ENCODE measurements at regions not wholly inside any gene's neighbourhood (a gene's known extent, or its start where the extent isn't known, plus 50 kb on each side); places are given as distances from the start of the nearest gene placed in this dataset.

DNA sequence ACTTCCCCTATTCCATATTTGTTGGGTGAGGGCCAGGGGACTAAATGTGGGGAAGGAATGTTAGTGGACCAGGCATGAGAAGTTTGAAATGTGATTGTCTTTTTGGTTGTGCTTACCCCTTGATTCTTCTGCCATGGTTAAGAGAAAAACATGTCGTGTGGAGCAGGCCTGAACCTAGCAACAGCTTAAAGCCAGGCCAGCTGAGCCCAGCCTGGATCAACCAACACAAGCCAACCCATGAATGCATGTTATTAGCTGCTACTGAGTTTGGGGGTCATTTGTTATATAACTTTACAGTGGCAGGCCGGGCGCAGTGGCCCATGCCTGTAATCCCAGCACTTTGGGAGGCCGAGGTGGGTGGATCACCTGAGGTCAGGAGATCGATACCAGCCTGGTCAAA, 52.4 kb upstream of the TRIO start:
- Histone ChIP-seq H3K9me3 (ENCODE audit: control insufficient read depth in 2 of 2, low read length in 2 of 2) (no peaks in the 10 kb centered on the region), H3K27ac (ENCODE audit: insufficient read depth, low read length, poor library complexity, severe bottlenecking) (no peak overlapping the region), H3K4me1 (ENCODE audit: control insufficient read depth, insufficient read depth, low read length, poor library complexity, severe bottlenecking) (no peaks in the 10 kb centered on the region), H3K36me3 (ENCODE audit: control insufficient read depth, insufficient read depth, low read length) (no peaks in the 10 kb centered on the region), H3K4me3 (ENCODE audit: low read depth, low read length) (no peak overlapping the region), H3K27me3 (ENCODE audit: control insufficient read depth, insufficient read depth, low read length) (no peaks in the 10 kb centered on the region)
- H3K27ac Mint-ChIP-seq, result no peak overlapping the region
- H3K36me3 Mint-ChIP-seq, result no peaks in the 10 kb centered on the region
- H3K9me3 Mint-ChIP-seq, result peaks cover 0 to 9% (median 2%) of the 10 kb centered on the region in 7 donors
- ATAC-seq (ENCODE audit: low read depth in 2 of 2) (no peak), DNase-seq (no peak)
- no peaks in the 10 kb centered on the region for H3K27me3 Mint-ChIP-seq
- H3K4me3 Mint-ChIP-seq, result no peak overlapping the region
- H3K4me1 Mint-ChIP-seq, result no peaks in the 10 kb centered on the region

DNA sequence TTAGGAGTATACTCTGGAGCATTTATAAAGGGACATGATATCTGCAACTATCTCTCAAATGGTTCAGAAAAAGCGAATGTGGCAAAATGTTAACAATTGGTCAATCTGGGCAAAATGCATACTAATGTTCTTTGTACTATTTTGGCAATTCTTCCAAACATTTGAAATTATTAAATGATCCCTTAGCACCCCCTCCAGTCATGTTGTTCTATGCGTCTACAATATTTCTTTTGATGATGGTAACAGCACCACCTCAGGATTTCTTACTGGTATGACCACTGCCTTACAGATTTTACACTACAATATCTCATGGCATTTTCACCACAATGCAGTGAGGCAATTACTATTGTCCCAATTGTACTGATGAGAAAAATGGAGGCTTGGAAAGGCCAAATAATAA, 52.9 kb upstream of the TRIO start:
- Mint-ChIP-seq H3K4me3 (no peak overlapping the region), H3K36me3 (no peaks in the 10 kb centered on the region), H3K9me3 (peaks cover 0 to 9% (median 2%) of the 10 kb centered on the region in 7 donors), H3K4me1 (no peaks in the 10 kb centered on the region), H3K27me3 (no peaks in the 10 kb centered on the region), H3K27ac (no peak overlapping the region)
- Histone ChIP-seq H3K4me3 (ENCODE audit: low read depth, low read length) (no peak overlapping the region), H3K4me1 (ENCODE audit: control insufficient read depth, insufficient read depth, low read length, poor library complexity, severe bottlenecking) (no peaks in the 10 kb centered on the region), H3K36me3 (ENCODE audit: control insufficient read depth, insufficient read depth, low read length) (no peaks in the 10 kb centered on the region), H3K9me3 (ENCODE audit: control insufficient read depth in 2 of 2, low read length in 2 of 2) (no peaks in the 10 kb centered on the region), H3K27me3 (ENCODE audit: control insufficient read depth, insufficient read depth, low read length) (no peaks in the 10 kb centered on the region), H3K27ac (ENCODE audit: insufficient read depth, low read length, poor library complexity, severe bottlenecking) (no peak overlapping the region)
- ATAC-seq (ENCODE audit: low read depth in 2 of 2) (no peak), DNase-seq (no peak)

DNA sequence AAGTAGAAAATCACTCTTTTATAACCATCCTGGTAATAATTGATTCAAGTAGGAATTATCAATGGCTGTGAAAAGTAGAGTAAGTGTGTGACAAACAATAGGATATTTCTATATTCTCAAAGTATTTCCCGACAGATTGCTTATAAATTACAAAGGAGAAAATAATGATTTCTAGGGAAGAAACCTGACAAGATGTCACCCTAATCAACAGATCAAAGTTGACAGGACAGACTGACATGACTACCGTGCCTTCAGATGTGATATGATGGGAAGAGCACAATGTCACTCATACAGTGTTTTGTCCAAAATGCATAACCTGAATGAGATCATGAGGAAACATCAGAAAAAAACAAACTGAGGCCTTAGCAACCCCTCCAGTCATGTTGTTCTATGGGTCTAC, 53.9 kb upstream of the TRIO start:
- H3K36me3 Mint-ChIP-seq, result no peaks in the 10 kb centered on the region

DNA sequence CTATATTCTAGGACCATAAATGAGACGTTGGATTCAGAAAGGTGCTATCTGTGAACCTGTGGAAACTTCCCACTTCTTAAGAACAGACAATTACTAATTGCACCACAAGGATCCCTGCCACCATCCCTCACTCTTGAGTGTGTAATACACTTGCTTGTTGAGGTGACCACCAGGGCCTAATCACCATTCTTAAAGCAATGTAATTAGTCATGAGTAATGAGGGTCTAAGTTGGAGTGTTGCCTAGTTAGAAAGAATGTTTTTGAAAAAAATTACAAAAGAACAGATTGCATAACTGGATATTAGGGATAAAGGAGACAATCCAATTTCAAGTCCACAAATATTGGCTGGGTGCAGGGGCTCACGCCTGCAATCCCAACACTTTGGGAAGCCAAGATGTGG, 56.9 kb upstream of the TRIO start:
- Histone ChIP-seq H3K4me1 (ENCODE audit: control insufficient read depth, insufficient read depth, low read length, poor library complexity, severe bottlenecking) (no peaks in the 10 kb centered on the region), H3K4me3 (ENCODE audit: low read depth, low read length) (no peak overlapping the region), H3K27me3 (ENCODE audit: control insufficient read depth, insufficient read depth, low read length) (no peaks in the 10 kb centered on the region), H3K36me3 (ENCODE audit: control insufficient read depth, insufficient read depth, low read length) (no peaks in the 10 kb centered on the region), H3K9me3 (ENCODE audit: control insufficient read depth in 2 of 2, low read length in 2 of 2) (no peaks in the 10 kb centered on the region), H3K27ac (ENCODE audit: insufficient read depth, low read length, poor library complexity, severe bottlenecking) (no peak overlapping the region)
- H3K9me3 Mint-ChIP-seq, result peaks cover 0 to 7% (median 0%) of the 10 kb centered on the region in 7 donors
- DNase-seq (no peak), ATAC-seq (ENCODE audit: low read depth in 2 of 2) (no peak)
- H3K4me1 Mint-ChIP-seq, result no peaks in the 10 kb centered on the region
- H3K27ac Mint-ChIP-seq, result no peak overlapping the region
- no peak overlapping the region for H3K4me3 Mint-ChIP-seq
- H3K27me3 Mint-ChIP-seq, result no peaks in the 10 kb centered on the region
- H3K36me3 Mint-ChIP-seq, result no peaks in the 10 kb centered on the region

More for the DNA sequence above, 53.9 kb upstream of the TRIO start:
- no peaks in the 10 kb centered on the region for H3K9me3 ChIP-seq (ENCODE audit: control insufficient read depth in 2 of 2, low read length in 2 of 2)
- Mint-ChIP-seq H3K27me3 (no peaks in the 10 kb centered on the region), H3K27ac (no peak overlapping the region), H3K9me3 (peaks cover 0 to 7% (median 2%) of the 10 kb centered on the region in 7 donors), H3K4me3 (no peak overlapping the region), H3K4me1 (no peaks in the 10 kb centered on the region)
- H3K4me1 ChIP-seq (ENCODE audit: control insufficient read depth, insufficient read depth, low read length, poor library complexity, severe bottlenecking), result no peaks in the 10 kb centered on the region
- H3K4me3 ChIP-seq (ENCODE audit: low read depth, low read length), result no peak overlapping the region
- no peaks in the 10 kb centered on the region for H3K27me3 ChIP-seq (ENCODE audit: control insufficient read depth, insufficient read depth, low read length)
- DNase-seq (no peak), ATAC-seq (ENCODE audit: low read depth in 2 of 2) (no peak)
- no peaks in the 10 kb centered on the region for H3K36me3 ChIP-seq (ENCODE audit: control insufficient read depth, insufficient read depth, low read length)
- H3K27ac ChIP-seq (ENCODE audit: insufficient read depth, low read length, poor library complexity, severe bottlenecking), result no peak overlapping the region

DNA sequence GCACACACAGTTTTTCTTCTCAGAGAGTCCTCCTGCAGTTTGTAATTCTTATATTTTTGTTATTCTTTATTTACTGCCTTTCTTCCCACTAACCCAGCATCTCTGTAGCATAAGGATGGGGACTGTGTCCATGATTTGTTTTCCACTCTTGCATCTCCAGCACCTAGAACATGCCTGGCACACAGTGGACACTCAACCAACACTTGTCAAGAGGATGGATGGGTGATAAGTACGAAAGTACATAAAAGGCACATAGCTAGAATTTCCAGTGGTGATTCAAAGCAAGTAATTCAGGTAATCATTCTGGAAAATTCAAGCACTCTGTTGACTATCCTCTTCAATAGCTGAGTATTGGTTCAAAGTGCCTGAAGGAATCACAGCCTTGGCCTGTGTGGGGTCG, 60.2 kb upstream of the TRIO start:
- H3K4me1 Mint-ChIP-seq, result no peaks in the 10 kb centered on the region
- no peaks in the 10 kb centered on the region for H3K9me3 ChIP-seq (ENCODE audit: control insufficient read depth in 2 of 2, low read length in 2 of 2)

GRCh38 chr5:14082523-14082922, 60.6 kb upstream of the TRIO start:
- Histone ChIP-seq H3K4me1 (ENCODE audit: control insufficient read depth, insufficient read depth, low read length, poor library complexity, severe bottlenecking) (no peaks in the 10 kb centered on the region), H3K9me3 (ENCODE audit: control insufficient read depth in 2 of 2, low read length in 2 of 2) (no peaks in the 10 kb centered on the region), H3K27me3 (ENCODE audit: control insufficient read depth, insufficient read depth, low read length) (no peaks in the 10 kb centered on the region), H3K27ac (ENCODE audit: insufficient read depth, low read length, poor library complexity, severe bottlenecking) (no peak overlapping the region), H3K4me3 (ENCODE audit: low read depth, low read length) (no peak overlapping the region), H3K36me3 (ENCODE audit: control insufficient read depth, insufficient read depth, low read length) (no peaks in the 10 kb centered on the region)
- Mint-ChIP-seq H3K9me3 (peaks cover 0 to 2% (median 0%) of the 10 kb centered on the region in 7 donors), H3K36me3 (no peaks in the 10 kb centered on the region), H3K4me1 (no peaks in the 10 kb centered on the region), H3K4me3 (no peak overlapping the region), H3K27me3 (no peaks in the 10 kb centered on the region), H3K27ac (peak overlapping the region in 1 of 3 donors; percentile 80)
- ATAC-seq (ENCODE audit: low read depth in 2 of 2), result no peak
- DNase-seq, result no peak

More for the DNA sequence above, 60.2 kb upstream of the TRIO start:
- Mint-ChIP-seq H3K4me3 (no peak overlapping the region), H3K9me3 (peaks cover 0 to 2% (median 0%) of the 10 kb centered on the region in 7 donors), H3K27me3 (no peaks in the 10 kb centered on the region), H3K36me3 (no peaks in the 10 kb centered on the region), H3K27ac (no peak overlapping the region)
- no peaks in the 10 kb centered on the region for H3K36me3 ChIP-seq (ENCODE audit: control insufficient read depth, insufficient read depth, low read length)
- no peak overlapping the region for H3K27ac ChIP-seq (ENCODE audit: insufficient read depth, low read length, poor library complexity, severe bottlenecking)
- DNase-seq (no peak), ATAC-seq (ENCODE audit: low read depth in 2 of 2) (no peak)
- H3K27me3 ChIP-seq (ENCODE audit: control insufficient read depth, insufficient read depth, low read length), result no peaks in the 10 kb centered on the region
- H3K4me1 ChIP-seq (ENCODE audit: control insufficient read depth, insufficient read depth, low read length, poor library complexity, severe bottlenecking), result no peaks in the 10 kb centered on the region
- H3K4me3 ChIP-seq (ENCODE audit: low read depth, low read length), result no peak overlapping the region

GRCh38 chr5:14081791-14082190, 61.4 kb upstream of the TRIO start:
- H3K36me3 Mint-ChIP-seq, result no peaks in the 10 kb centered on the region
- H3K27me3 Mint-ChIP-seq, result no peaks in the 10 kb centered on the region
- Histone ChIP-seq H3K27me3 (ENCODE audit: control insufficient read depth, insufficient read depth, low read length) (no peaks in the 10 kb centered on the region), H3K27ac (ENCODE audit: insufficient read depth, low read length, poor library complexity, severe bottlenecking) (no peak overlapping the region), H3K4me3 (ENCODE audit: low read depth, low read length) (no peak overlapping the region), H3K9me3 (ENCODE audit: control insufficient read depth in 2 of 2, low read length in 2 of 2) (no peaks in the 10 kb centered on the region), H3K4me1 (ENCODE audit: control insufficient read depth, insufficient read depth, low read length, poor library complexity, severe bottlenecking) (no peaks in the 10 kb centered on the region), H3K36me3 (ENCODE audit: control insufficient read depth, insufficient read depth, low read length) (no peaks in the 10 kb centered on the region)
- no peak overlapping the region for H3K27ac Mint-ChIP-seq
- ATAC-seq (ENCODE audit: low read depth in 2 of 2), result no peak
- no peak for DNase-seq
- peaks cover 0 to 2% (median 0%) of the 10 kb centered on the region in 7 donors for H3K9me3 Mint-ChIP-seq
- no peak overlapping the region for H3K4me3 Mint-ChIP-seq
- H3K4me1 Mint-ChIP-seq, result no peaks in the 10 kb centered on the region

GRCh38 chr5:14078716-14079115, 64.4 kb upstream of the TRIO start:
- H3K36me3 ChIP-seq (ENCODE audit: control insufficient read depth, insufficient read depth, low read length), result no peaks in the 10 kb centered on the region
- no peaks in the 10 kb centered on the region for H3K27me3 Mint-ChIP-seq
- no peak overlapping the region for H3K4me3 ChIP-seq (ENCODE audit: low read depth, low read length)
- no peaks in the 10 kb centered on the region for H3K4me1 ChIP-seq (ENCODE audit: control insufficient read depth, insufficient read depth, low read length, poor library complexity, severe bottlenecking)
- peaks cover 0 to 3% (median 0%) of the 10 kb centered on the region in 7 donors for H3K9me3 Mint-ChIP-seq
- H3K4me3 Mint-ChIP-seq, result no peak overlapping the region
- no peaks in the 10 kb centered on the region for H3K27me3 ChIP-seq (ENCODE audit: control insufficient read depth, insufficient read depth, low read length)
- DNase-seq (no peak), ATAC-seq (ENCODE audit: low read depth in 2 of 2) (no peak)
- H3K27ac Mint-ChIP-seq, result no peak overlapping the region
- H3K4me1 Mint-ChIP-seq, result no peaks in the 10 kb centered on the region
- H3K36me3 Mint-ChIP-seq, result no peaks in the 10 kb centered on the region
- no peaks in the 10 kb centered on the region for H3K9me3 ChIP-seq (ENCODE audit: control insufficient read depth in 2 of 2, low read length in 2 of 2)
- H3K27ac ChIP-seq (ENCODE audit: insufficient read depth, low read length, poor library complexity, severe bottlenecking), result no peak overlapping the region
